KG1 (cell line): ENCODE measurements at regions not wholly inside any gene's neighbourhood (a gene's known extent, or its start where the extent isn't known, plus 50 kb on each side); places are given as distances from the start of the nearest gene placed in this dataset.
"Not testable (repeated sequence)": the region's sequence is repeated elsewhere in the genome, so short reads cannot be mapped to it uniquely, and the experiment has no call there.

Experiments
- DNase-seq: peaks from one replicate; lab custom pipeline; 2025; lab: John Stamatoyannopoulos, UW

- DNase-seq: not testable (repeated sequence)
Observed at GRCh38 chr2:150667039-150667438, 179.6 kb upstream of the RND3 start.

DNA sequence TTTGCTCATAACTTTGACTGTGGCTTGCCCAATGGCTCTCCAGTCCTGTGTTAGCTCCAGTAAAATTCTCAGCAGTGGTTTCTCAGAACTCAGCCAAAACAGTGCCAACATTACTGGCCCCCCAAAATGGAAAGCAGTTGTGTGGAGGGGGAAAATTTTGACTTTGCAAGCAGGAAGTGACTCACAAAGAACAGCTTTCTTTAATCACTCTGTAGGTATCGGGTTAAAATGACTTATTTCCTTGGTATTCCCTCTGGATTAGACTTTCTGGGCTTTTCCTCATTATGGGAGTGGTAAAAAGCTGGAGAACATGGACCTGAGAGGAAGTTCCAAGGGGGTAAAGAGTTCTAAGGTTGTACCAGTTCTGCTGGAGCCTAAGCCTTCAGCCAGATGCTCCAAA is 175.7 kb upstream of the RND3 start:
- no peak for DNase-seq

- DNase-seq: no peak
Observed at GRCh38 chr2:150656002-150656401, 168.5 kb upstream of the RND3 start.

DNA sequence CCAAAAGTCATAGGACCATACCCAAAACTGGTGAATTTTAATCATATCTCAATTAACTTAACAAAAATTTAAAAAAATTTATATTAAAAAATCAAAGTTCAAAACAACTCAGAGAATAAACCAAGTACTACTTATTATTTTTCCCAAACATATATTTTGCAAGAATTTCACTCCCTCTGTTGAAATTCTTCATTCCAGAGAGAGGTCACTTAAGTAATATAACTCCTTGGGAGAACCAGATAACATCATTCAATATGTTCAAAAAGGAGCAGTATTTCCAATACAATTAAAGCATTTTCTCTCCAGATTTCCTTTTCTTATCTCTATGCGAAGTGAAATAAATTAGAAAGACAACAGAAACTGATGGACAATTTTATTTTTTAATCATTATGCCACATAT is 165.9 kb upstream of the RND3 start:
- no peak for DNase-seq

DNA sequence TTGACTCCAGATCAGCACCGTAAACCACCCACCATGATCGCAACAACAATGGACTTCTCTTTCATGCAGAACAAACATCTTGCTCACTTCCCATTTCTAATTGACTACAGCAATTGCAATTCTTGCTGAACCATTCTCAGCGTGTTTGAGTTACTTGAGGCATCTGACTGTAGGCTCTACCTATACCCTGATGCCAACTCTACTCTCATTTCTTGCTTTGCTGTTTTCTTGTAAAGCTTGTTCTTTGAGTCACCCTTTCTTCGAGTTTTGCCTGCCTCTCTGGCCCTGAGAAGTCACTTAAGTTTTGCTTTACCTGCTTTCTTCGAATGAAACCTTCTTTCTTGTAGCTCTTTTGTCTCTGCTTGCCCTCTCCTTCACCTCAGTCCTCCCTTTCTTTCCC is 160.5 kb upstream of the RND3 start:
- no peak for DNase-seq

GRCh38 chr2:150646746-150647145 is 159.3 kb upstream of the RND3 start:
- no peak for DNase-seq

GRCh38 chr2:150644298-150645067 is 157.0 kb upstream of the RND3 start:
- DNase-seq: no peak

GRCh38 chr2:150643114-150643725 is 155.8 kb upstream of the RND3 start:
- DNase-seq: no peak

DNA sequence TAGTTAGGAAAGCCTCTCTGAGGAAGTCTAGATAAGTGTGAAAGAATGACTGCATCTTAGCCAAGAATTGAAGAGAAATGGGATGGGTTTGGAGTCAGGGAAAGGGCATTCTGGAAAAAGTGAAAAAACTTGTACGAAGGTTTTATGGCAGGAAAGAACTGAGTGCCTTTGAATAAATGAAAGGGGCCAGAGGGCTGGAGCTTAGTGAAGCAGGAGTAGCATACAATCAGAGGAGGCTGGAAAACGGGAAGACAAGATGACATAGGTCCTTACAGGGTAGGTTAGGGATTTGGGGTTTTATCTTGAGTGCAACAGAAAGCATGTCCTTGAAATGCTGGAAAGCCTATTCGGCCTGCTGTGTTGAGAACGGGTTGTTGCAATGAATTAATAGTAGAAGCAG is 152.6 kb upstream of the RND3 start:
- no peak for DNase-seq

DNA sequence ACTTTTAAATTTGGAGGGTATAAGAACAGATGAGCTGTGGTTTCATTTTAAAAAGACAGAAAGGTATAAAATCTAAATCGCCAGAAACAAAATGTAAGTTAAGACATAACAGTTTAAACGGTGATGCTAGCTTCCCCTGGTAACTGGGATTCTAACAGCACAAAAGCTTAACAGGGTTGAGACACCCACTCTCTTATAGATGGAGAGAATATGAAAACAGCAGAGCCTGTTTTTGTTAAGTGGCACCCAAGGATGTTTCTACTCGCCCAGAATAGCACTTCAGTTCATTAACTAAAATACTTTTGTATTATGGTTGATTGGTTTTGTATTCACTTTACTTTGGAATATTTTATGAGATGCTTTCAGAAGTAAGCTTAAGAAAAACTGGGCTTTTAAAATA is 151.9 kb upstream of the RND3 start:
- DNase-seq: no peak

DNA sequence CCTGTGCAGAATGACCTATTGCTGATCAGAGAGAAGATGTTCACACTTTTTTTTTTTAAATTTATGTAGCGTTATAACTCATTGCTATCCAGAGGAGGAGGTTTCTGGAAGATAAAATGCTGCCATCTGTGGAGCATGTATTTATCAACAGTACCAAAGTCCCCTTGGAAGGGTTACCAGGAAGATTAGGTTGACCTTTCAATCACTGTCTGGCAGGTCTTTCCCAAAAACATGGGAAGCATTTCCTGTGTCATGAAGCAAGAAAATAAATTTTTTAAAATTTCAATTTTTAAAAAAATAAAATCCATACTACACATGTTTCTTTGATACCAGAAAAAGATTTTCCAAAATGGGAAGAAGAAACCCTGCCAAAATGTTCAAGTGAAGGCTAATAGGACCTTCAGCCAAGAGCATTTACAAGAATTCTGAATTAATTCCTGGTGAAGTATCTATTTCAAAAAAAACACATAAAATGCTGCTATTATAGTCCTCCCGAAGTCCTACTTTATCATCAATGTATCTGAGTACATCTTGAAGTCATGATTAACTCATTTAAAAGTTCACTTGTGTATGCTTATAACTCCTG is 143.9 kb upstream of the RND3 start:
- no peak for DNase-seq

- no peak for DNase-seq
Observed at GRCh38 chr2:150630587-150631235, 143.2 kb upstream of the RND3 start.

- DNase-seq: no peak
Observed at GRCh38 chr2:150627526-150627925, 140.1 kb upstream of the RND3 start.

- DNase-seq: no peak
Observed at GRCh38 chr2:150626934-150627411, 139.5 kb upstream of the RND3 start.

- DNase-seq: no peak
Observed at GRCh38 chr2:150625741-150626140, 138.3 kb upstream of the RND3 start.

DNA sequence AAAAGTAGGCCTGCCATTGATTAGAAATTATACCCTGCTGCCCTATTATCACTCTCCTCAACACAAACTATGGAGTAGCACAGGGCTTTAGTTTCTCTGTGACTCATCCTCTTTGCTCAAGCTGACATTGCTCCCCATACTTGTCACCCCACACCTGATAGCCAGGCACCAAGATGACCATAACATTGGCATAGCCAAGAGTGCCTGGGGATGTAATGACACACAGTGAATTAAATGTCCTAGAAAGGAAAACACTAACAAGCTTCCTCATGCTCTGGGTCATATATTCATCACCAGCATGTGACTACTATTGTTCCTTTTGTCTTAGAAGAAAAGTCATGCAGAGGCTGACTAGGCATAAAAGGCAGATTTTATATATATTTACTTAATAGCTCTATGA is 137.8 kb upstream of the RND3 start:
- no peak for DNase-seq

GRCh38 chr2:150624001-150624401 is 136.5 kb upstream of the RND3 start:
- DNase-seq: no peak

- no peak for DNase-seq
Observed at GRCh38 chr2:150621526-150622213, 134.2 kb upstream of the RND3 start.

GRCh38 chr2:150620855-150621254 is 133.4 kb upstream of the RND3 start:
- DNase-seq: no peak

DNA sequence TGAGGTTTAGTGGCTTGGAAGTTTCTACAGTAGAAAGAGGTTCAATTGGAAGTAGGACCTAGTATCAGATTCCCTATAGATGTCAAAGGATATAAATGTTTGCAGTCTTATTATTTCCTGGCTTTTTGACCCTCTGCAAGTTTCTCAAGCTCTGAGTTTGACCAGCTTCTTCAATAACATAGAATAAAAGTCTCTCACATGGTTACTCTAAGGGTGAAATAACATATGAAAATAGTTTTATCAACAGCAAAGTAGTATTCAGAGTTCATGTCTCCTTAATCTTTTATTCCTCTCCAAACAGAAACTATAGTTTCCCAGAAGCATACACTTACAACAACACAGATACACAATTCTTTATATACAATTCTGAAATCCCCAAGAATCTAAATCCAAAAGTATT is 132.9 kb upstream of the RND3 start:
- no peak for DNase-seq

DNA sequence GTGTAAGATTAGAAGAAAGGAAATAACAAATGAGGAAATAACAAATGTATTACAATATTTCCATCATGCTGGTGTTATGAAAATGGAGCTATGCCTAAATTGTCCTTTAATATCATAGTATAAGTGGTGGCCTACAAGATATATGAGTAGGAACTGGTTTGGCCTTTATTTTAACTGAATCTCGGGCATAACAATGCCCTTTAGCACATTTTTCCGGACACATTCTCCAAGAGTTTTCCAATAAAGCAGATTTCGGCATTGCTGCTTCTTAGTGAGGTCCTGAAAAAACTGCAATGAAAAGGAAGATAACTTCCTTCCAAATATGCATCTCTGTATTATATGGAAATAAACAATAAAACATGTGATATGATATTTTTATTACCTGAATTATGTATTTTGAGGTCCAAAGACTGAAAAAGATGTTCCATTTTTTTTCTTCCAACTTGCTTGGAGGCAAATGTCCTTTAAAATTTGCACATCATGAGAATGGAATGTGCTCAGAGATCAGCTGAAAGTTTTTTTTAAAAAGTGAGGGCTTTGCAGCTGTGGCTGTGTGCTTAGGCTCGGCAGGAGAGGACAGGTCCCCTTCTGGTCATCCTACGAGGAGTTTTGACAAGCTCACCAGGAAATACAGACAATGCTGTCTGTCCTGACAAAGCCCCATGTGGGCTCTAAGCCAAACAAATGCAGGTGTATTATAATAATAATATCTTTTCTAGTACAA is 132.3 kb upstream of the RND3 start:
- DNase-seq: no peak
